ENCODE measurements at regions not wholly inside any gene's neighbourhood (a gene's known extent, or its start where the extent isn't known, plus 50 kb on each side); places are given as distances from the start of the nearest gene placed in this dataset.

DNA sequence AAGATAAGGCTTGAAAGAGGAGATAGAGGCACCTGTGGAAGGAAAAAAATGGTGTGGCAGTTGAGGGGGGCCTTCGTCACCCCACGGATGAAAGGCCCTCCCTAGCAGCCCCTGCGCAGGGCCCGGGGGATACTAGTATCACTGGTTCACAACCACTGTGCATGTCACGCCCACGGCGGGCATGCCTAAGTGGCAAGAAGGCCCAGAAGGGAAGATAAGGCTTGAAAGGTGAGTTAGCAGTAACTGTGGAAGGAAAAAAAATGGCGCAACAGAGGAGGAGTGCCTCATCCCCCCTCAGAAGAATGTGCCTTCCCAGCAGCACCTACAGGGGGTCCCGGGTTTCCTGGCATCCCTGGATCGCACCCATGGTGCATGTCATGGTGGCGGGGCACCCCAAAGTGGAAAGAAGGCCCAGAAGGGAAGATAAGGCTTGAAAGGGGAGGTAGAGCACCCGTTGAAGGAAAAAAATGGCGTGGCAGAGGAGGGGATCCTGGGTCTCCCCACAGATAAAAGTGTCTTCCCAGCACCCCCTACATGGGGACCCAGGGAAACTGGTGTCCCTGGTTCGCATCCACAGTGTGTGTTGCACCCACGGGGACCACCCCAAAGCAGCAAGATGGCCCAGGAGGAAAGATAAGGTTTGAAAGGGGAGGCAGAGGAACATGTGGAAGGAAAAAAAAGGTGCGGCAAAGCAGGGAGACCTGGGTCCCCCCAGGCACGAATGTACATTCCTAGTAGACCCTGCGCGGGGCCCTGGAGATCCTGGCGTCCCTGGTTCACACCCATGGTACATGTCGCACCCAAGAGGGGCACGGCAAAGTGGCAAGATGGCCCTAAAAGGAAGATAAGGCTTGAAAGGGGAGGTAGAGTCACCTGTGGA, 279.2 kb downstream of the ALG10 start:
- no peaks in the 10 kb centered on the region for H3K9me3 ChIP-seq (ENCODE audit: insufficient read depth, low read length)
- H2AFZ ChIP-seq (ENCODE audit: low read depth, low read length, severe bottlenecking): no peak overlapping the region
- H3K9me2 ChIP-seq (replicated peaks; ENCODE audit: insufficient read depth, low read length): no peaks in the 10 kb centered on the region
- no peak overlapping the region for H3K9ac ChIP-seq (ENCODE audit: low read length)
- H3K4me2 ChIP-seq (ENCODE audit: low read depth, low read length, poor library complexity, severe bottlenecking): no peak overlapping the region
- no peaks in the 10 kb centered on the region for H4K20me1 ChIP-seq (ENCODE audit: low read depth, low read length)
- TF ChIP-seq, protein P1, sequence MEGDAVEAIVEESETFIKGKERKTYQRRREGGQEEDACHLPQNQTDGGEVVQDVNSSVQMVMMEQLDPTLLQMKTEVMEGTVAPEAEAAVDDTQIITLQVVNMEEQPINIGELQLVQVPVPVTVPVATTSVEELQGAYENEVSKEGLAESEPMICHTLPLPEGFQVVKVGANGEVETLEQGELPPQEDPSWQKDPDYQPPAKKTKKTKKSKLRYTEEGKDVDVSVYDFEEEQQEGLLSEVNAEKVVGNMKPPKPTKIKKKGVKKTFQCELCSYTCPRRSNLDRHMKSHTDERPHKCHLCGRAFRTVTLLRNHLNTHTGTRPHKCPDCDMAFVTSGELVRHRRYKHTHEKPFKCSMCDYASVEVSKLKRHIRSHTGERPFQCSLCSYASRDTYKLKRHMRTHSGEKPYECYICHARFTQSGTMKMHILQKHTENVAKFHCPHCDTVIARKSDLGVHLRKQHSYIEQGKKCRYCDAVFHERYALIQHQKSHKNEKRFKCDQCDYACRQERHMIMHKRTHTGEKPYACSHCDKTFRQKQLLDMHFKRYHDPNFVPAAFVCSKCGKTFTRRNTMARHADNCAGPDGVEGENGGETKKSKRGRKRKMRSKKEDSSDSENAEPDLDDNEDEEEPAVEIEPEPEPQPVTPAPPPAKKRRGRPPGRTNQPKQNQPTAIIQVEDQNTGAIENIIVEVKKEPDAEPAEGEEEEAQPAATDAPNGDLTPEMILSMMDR (IDR thresholded peaks at IDR 0.05; ENCODE audit: insufficient read depth, low read length, poor library complexity, severe bottlenecking): no peak
- no peak for TF ChIP-seq EZH2phosphoT487 (conservative IDR thresholded peaks at IDR 0.05; ENCODE audit: low read length)
- H3F3A ChIP-seq (ENCODE audit: insufficient read depth): no peaks in the 10 kb centered on the region
- no peaks in the 10 kb centered on the region for H3K27me3 ChIP-seq (ENCODE audit: low read length)
- no peaks in the 10 kb centered on the region for H3K36me3 ChIP-seq (ENCODE audit: low read length)
- no peaks in the 10 kb centered on the region for H3K79me2 ChIP-seq (ENCODE audit: insufficient read depth, low read length)
- no peak overlapping the region for H3K27ac ChIP-seq (ENCODE audit: low read depth, low read length)
- no peak overlapping the region for H3K4me3 ChIP-seq (ENCODE audit: insufficient read depth, low read length, poor library complexity, severe bottlenecking)

- no peaks in the 10 kb centered on the region for H3K36me3 ChIP-seq (ENCODE audit: low read length)
- H3K9ac ChIP-seq (ENCODE audit: low read length): no peak overlapping the region
- H3K9me3 ChIP-seq (ENCODE audit: insufficient read depth, low read length): no peaks in the 10 kb centered on the region
- H3K27me3 ChIP-seq (ENCODE audit: low read length): no peaks in the 10 kb centered on the region
- H4K20me1 ChIP-seq (ENCODE audit: low read depth, low read length): no peaks in the 10 kb centered on the region
- no peak overlapping the region for H2AFZ ChIP-seq (ENCODE audit: low read depth, low read length, severe bottlenecking)
- TF ChIP-seq, protein P1 (IDR thresholded peaks at IDR 0.05; ENCODE audit: insufficient read depth, low read length, poor library complexity, severe bottlenecking): no peak
- TF ChIP-seq EZH2phosphoT487 (conservative IDR thresholded peaks at IDR 0.05; ENCODE audit: low read length): no peak
- no peaks in the 10 kb centered on the region for H3K79me2 ChIP-seq (ENCODE audit: insufficient read depth, low read length)
- H3K4me3 ChIP-seq (ENCODE audit: insufficient read depth, low read length, poor library complexity, severe bottlenecking): no peak overlapping the region
- no peaks in the 10 kb centered on the region for H3F3A ChIP-seq (ENCODE audit: insufficient read depth)
- no peak overlapping the region for H3K27ac ChIP-seq (ENCODE audit: low read depth, low read length)
- H3K4me2 ChIP-seq (ENCODE audit: low read depth, low read length, poor library complexity, severe bottlenecking): no peak overlapping the region
- no peaks in the 10 kb centered on the region for H3K9me2 ChIP-seq (replicated peaks; ENCODE audit: insufficient read depth, low read length)
These were observed 280.0 kb downstream of the ALG10 start for GRCh38 chr12:34302131-34302885.

DNA sequence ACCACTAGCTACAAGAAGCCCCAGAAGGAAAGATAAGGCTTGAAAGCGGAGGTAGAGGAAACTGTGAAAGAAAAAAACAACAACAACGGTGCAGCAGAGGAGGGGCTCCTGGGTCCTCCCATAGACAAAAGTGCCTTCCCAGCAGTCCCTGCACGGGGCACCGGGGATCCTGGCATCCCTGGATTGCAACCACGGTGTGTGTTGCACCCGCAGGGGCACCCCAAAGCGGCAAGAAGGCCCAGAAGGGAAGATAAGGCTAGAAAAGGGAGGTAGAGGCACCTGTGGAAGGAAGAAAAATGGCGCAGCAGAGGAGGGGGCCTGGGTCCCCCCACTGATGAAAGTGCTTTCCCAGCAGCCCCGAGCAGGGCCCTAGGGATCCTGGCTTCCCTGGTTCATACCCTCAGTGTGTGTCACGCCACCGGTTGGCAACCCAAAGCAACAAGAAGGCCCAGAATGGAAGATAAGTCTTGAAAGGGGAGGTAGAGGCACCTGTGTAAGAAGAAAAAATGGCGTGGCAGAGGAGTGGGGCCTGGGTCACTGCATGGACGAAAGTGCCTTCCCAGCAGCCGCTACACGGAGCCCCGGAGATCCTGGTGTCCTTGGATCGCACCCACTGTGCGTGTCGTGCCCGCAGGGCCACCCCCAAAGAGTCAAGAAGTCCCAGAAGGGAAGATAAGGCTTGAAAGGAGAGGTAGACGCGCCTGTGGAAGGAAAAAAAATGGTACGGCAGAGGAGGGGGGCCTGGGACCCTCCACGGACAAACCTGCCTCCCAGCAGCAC, 281.0 kb downstream of the ALG10 start:
- Histone ChIP-seq H3K4me2 (ENCODE audit: low read depth, low read length, poor library complexity, severe bottlenecking) (no peak overlapping the region), H2AFZ (ENCODE audit: low read depth, low read length, severe bottlenecking) (no peak overlapping the region), H3K9me2 (replicated peaks; ENCODE audit: insufficient read depth, low read length) (no peaks in the 10 kb centered on the region), H3F3A (ENCODE audit: insufficient read depth) (no peaks in the 10 kb centered on the region), H3K36me3 (ENCODE audit: low read length) (no peaks in the 10 kb centered on the region), H4K20me1 (ENCODE audit: low read depth, low read length) (no peaks in the 10 kb centered on the region), H3K27ac (ENCODE audit: low read depth, low read length) (no peak overlapping the region), H3K9me3 (ENCODE audit: insufficient read depth, low read length) (no peaks in the 10 kb centered on the region), H3K27me3 (ENCODE audit: low read length) (no peaks in the 10 kb centered on the region), H3K79me2 (ENCODE audit: insufficient read depth, low read length) (no peaks in the 10 kb centered on the region), H3K9ac (ENCODE audit: low read length) (no peak overlapping the region), H3K4me3 (ENCODE audit: insufficient read depth, low read length, poor library complexity, severe bottlenecking) (no peak overlapping the region)
- TF ChIP-seq EZH2phosphoT487 (conservative IDR thresholded peaks at IDR 0.05; ENCODE audit: low read length): no peak
